IgD-negative memory B cell (primary cell): ENCODE measurements at regions not wholly inside any gene's neighbourhood (a gene's known extent, or its start where the extent isn't known, plus 50 kb on each side); places are given as distances from the start of the nearest gene placed in this dataset.
"Not testable (repeated sequence)": the region's sequence is repeated elsewhere in the genome, so short reads cannot be mapped to it uniquely, and the experiment has no call there.

Experiments used
- H3K27ac Mint-ChIP-seq, 3 donors: one replicate each; pipeline ENCODE4 v1.8.0; 2020 to 2022; ENCODE audit warnings: mild to moderate bottlenecking in 3 of 3, mixed read lengths in 3 of 3, moderate library complexity in 1 of 3
- H3K27me3 Mint-ChIP-seq: one replicate; pipeline ENCODE4 v1.8.0; 2021; ENCODE audit warnings: mixed read lengths
- H3K36me3 Mint-ChIP-seq: one replicate; pipeline ENCODE4 v1.8.0; 2020; ENCODE audit warnings: mild to moderate bottlenecking, mixed read lengths
- H3K4me1 Mint-ChIP-seq, 3 donors: one replicate each; pipeline ENCODE4 v1.8.0; 2020 to 2022; ENCODE audit warnings: mixed read lengths in 3 of 3, mild to moderate bottlenecking in 1 of 3
- H3K4me3 Mint-ChIP-seq, 4 donors: one replicate each; pipeline ENCODE4 v1.8.0; 2020 to 2022; ENCODE audit warnings: mild to moderate bottlenecking in 4 of 4, mixed read lengths in 4 of 4, moderate library complexity in 3 of 4
- H3K9me3 Mint-ChIP-seq, 3 donors: one replicate each; pipeline ENCODE4 v1.8.0; 2020 to 2021; ENCODE audit warnings: mixed read lengths in 3 of 3, mild to moderate bottlenecking in 1 of 3

DNA sequence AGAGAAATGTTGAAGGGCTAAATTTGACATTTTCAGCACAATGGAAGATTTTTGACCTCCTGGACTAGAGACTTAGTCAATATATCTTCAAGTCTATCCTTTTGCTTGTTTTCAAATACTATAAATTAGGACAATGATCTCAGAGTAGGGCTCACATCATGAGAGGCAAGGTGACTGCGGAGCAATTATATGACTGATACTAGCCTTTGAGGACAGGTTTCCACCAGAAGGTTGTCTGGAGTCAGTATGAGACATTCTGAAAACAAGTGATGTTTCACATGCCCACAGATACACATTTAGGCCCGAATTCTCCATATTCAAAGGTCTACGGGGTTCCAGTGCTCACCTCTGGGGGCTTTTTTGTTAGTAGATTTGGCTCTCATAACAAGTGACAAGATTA is 142.3 kb upstream of the SAMSN1 start:
- peak overlapping the region in 2 of 4 donors; percentile 17 to 63 for H3K4me3 Mint-ChIP-seq
- peak overlapping the region; percentile 25 to 94 (median 80) for H3K27ac Mint-ChIP-seq

DNA sequence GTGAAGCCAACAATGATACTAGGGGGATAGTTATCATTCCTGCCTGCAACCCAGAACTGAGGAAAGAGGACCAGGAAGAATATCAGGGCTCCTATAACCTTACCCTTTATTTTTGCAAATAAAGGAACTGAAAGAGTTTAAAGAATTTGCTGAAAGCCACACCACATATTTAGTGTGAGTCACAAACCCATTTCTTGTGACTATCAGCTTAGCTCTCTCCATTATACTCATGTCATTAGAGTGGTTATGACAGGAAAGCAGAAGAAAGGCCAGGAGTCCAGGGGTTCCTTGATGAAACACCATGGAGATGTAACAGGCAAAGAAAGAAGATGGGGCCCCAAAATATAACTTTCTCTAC is 141.1 kb upstream of the SAMSN1 start:
- no peaks in the 10 kb centered on the region for H3K27me3 Mint-ChIP-seq
- H3K4me1 Mint-ChIP-seq = peaks cover 48 to 56% (median 54%) of the 10 kb centered on the region in 3 donors
- peaks cover 0 to 2% (median 0%) of the 10 kb centered on the region in 3 donors for H3K9me3 Mint-ChIP-seq
- peaks cover 2% of the 10 kb centered on the region for H3K36me3 Mint-ChIP-seq
- H3K27ac Mint-ChIP-seq = peak overlapping the region; percentile 80 to 97 (median 94)
- H3K4me3 Mint-ChIP-seq = peak overlapping the region in 3 of 4 donors; percentile 50 to 80 (median 77)

More for the DNA sequence above, 142.3 kb upstream of the SAMSN1 start:
- Mint-ChIP-seq H3K9me3 (peaks cover 0 to 2% (median 0%) of the 10 kb centered on the region in 3 donors), H3K4me1 (peaks cover 43 to 51% (median 49%) of the 10 kb centered on the region in 3 donors), H3K27me3 (no peaks in the 10 kb centered on the region), H3K36me3 (peaks cover 2% of the 10 kb centered on the region)

DNA sequence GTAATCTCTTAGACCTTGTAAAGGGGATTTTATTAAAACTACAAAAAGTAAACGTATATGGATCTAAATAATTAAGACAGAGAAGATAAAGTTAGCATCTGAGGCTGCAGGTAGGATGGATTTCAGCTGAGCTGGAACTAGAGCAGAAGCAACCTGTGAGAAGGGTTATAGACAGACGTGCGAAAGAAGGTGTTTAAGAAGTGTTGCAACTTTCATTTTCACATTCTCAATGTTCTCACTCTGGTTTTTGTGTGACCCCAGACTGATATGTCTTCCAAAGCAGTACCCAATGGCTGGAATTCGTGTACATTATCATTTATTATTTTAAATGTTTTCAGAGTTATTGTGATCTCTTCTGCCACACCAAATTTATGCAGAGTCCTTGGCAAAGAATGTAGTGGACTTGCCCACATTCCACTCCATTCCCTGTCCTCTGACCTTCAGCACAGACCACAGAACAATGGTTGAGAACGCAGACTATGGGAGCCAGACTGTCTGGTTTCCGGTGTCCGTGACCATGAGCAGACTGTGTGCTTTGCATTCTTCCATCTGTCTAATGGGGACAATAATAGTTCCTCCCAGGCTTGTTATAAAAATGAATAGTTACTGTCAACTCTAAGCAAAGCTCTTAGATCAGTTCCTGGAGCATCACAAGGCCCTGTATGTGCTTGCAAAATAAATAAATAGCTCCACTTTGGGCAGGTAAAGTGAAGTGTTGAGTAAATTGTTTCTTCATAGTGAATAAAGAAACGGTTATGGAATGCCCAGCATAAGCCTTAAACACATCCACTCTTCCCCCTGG is 140.6 kb upstream of the SAMSN1 start:
- H3K36me3 Mint-ChIP-seq = peaks cover 2% of the 10 kb centered on the region
- peaks cover 0 to 2% (median 0%) of the 10 kb centered on the region in 3 donors for H3K9me3 Mint-ChIP-seq
- peak overlapping the region; percentile 50 to 80 (median 65) for H3K4me3 Mint-ChIP-seq
- H3K27ac Mint-ChIP-seq = peak overlapping the region; percentile 80 to 97 (median 94)
- H3K4me1 Mint-ChIP-seq = peaks cover 48 to 53% (median 52%) of the 10 kb centered on the region in 3 donors
- H3K27me3 Mint-ChIP-seq = no peaks in the 10 kb centered on the region

DNA sequence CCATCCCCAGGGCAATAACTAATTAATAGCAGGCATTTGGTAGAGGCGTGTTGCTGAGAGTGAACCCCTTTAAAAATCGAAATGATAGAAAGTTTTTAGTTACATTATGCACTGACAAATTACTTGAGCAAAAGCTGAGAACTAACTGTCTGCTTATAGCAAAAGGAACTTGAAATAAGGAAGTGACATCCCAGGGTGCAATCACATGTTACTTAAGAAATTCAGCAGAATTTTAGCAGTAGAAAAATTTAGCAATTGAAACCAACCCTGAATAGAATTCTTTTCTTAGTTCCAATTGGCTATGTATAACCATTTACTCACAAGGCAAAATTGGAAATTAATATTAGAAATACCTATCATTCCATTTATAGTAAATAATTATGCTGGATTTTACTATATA is 139.5 kb upstream of the SAMSN1 start:
- H3K27ac Mint-ChIP-seq = peak overlapping the region; percentile 79 to 97 (median 94)
- peaks cover 2% of the 10 kb centered on the region for H3K36me3 Mint-ChIP-seq
- H3K4me3 Mint-ChIP-seq = peak overlapping the region in 3 of 4 donors; percentile 29 to 80 (median 56)
- H3K9me3 Mint-ChIP-seq = peaks cover 0 to 2% (median 0%) of the 10 kb centered on the region in 3 donors
- H3K27me3 Mint-ChIP-seq = no peaks in the 10 kb centered on the region
- peaks cover 47 to 57% (median 53%) of the 10 kb centered on the region in 3 donors for H3K4me1 Mint-ChIP-seq

DNA sequence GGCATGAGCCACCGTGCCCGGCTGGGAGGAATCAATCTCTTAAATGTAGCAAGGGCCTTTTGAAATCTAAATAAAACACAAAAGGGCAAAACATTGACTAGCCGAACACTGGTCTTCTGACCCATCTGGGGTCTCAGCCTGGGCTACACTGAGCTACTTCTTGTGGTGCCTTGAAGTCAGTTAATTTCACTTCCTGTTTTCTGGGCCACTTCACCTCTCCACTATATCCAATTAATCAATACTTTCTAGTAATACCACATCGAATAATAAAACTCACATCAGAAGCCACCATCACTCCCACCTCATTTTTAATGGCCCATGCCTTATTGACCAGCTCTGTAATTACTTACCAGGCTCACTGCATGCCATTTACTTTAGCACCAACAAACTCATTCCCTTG is 138.0 kb upstream of the SAMSN1 start:
- peaks cover 0 to 2% (median 0%) of the 10 kb centered on the region in 3 donors for H3K9me3 Mint-ChIP-seq
- H3K4me1 Mint-ChIP-seq = peaks cover 59 to 68% (median 67%) of the 10 kb centered on the region in 3 donors
- peak overlapping the region; percentile 41 to 87 (median 58) for H3K4me3 Mint-ChIP-seq
- peaks cover 2% of the 10 kb centered on the region for H3K36me3 Mint-ChIP-seq
- no peaks in the 10 kb centered on the region for H3K27me3 Mint-ChIP-seq
- H3K27ac Mint-ChIP-seq = peak overlapping the region; percentile 61 to 87 (median 76)

DNA sequence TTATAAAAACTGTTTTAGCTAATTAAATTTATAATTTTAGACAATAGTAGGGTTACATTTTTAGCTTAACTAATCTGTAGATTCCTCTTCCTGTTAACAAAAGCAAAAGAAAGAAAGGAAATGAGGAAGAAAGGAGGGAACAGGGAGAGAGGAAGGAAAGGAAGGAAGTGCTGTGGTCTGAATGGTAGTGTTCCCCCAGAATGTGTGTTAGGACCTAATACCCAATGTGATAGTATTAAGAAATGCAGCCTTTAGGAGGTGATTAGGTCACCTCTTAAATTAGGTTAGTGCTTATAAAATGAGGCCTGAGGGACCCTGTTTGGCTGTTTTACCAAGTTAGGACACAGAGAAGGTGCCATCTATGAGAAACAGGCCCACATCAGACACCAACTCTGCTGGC is 136.9 kb upstream of the SAMSN1 start:
- H3K4me1 Mint-ChIP-seq = peaks cover 60 to 69% (median 65%) of the 10 kb centered on the region in 3 donors
- peak overlapping the region; percentile 24 to 61 (median 24) for H3K27ac Mint-ChIP-seq
- H3K9me3 Mint-ChIP-seq = peaks cover 0 to 3% (median 2%) of the 10 kb centered on the region in 3 donors
- peak overlapping the region in 2 of 4 donors; percentile 65 to 92 for H3K4me3 Mint-ChIP-seq
- H3K27me3 Mint-ChIP-seq = no peaks in the 10 kb centered on the region
- peaks cover 2% of the 10 kb centered on the region for H3K36me3 Mint-ChIP-seq

DNA sequence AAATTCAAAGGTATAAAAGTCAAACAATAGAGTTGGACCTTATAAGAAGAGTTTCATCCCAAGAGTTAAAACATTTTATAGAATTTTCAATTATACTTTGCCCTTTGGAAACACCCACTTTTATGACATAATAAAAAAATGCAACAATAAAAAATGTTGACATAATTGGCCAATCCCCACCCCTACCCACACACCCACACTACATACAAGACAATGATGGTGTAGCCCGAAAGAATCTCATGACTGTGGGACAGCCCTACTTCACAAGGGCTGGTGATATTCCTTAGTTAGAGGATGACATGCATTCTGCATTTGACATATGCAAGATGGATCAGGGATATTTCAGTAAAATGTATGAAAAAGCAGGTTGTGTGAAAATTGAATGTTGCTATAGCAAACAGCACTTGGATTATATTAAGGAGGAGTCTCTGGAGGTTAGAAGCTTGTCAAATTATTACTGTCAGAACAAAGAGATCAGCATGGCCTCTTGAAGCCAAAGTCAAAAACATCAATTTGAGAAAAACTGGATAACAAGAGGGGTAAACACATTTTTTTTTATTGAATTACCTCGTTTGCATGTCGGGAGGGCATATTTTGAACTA is 133.0 kb upstream of the SAMSN1 start:
- H3K36me3 Mint-ChIP-seq = peaks cover under 1% of the 10 kb centered on the region
- peaks cover 57 to 68% (median 58%) of the 10 kb centered on the region in 3 donors for H3K4me1 Mint-ChIP-seq
- no peaks in the 10 kb centered on the region for H3K27me3 Mint-ChIP-seq
- H3K27ac Mint-ChIP-seq = peak overlapping the region in 1 of 3 donors; percentile 64
- peak overlapping the region in 3 of 4 donors; percentile 21 to 81 (median 79) for H3K4me3 Mint-ChIP-seq
- peaks cover 2 to 3% (median 3%) of the 10 kb centered on the region in 3 donors for H3K9me3 Mint-ChIP-seq

DNA sequence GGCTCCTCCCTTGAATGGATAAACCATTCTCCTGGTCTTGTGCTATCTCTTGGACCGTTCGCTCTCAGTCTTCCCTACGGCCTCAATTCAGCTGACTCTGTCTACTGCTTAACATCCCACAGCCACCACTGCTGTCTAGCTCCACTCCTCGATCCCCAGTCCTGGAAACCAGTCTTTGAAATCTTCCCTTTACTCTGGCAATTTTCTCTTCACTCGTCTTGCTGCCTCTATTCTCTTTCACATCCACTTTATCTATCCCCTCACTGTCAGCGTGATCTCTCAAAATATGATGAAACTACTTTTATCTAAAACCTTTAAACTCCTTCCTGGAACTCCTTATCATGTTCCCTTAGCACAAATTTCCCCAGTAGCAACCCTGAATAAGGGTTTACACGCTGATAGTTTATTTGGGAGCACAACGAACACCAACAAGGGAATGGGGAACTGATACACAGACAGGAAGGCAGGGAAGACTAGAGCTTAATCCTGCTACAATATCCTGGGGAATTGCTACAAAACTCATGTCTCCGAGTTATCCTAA is 131.6 kb upstream of the SAMSN1 start:
- peak overlapping the region; percentile 79 to 98 (median 86) for H3K27ac Mint-ChIP-seq
- H3K36me3 Mint-ChIP-seq = no peaks in the 10 kb centered on the region
- peaks cover 3% of the 10 kb centered on the region in 3 donors for H3K9me3 Mint-ChIP-seq
- H3K27me3 Mint-ChIP-seq = no peaks in the 10 kb centered on the region
- peak overlapping the region; percentile 5 to 77 (median 49) for H3K4me3 Mint-ChIP-seq
- peaks cover 50 to 62% (median 60%) of the 10 kb centered on the region in 3 donors for H3K4me1 Mint-ChIP-seq

DNA sequence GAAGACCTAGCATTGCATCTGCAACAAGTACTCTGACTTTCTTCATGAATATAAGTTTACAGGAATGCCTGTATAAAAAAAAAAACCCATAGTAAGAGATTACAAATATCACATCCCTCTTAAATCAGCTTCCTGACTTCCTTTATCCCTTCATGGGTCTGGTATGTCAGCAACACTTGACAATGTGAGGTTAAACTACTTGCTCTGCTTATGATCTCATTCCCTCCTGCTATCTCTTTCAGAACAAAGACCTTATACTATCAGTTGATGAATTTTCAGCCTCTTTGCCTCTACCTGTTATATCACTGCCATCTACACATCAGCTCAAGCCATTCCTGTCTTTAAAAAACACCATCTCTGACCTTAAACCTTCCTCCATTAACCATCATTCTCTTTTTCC is 130.9 kb upstream of the SAMSN1 start:
- Mint-ChIP-seq H3K36me3 (no peaks in the 10 kb centered on the region), H3K9me3 (peaks cover 3% of the 10 kb centered on the region in 3 donors), H3K4me3 (peak overlapping the region in 3 of 4 donors; percentile 14 to 76 (median 63)), H3K4me1 (peaks cover 54 to 63% (median 63%) of the 10 kb centered on the region in 3 donors), H3K27me3 (no peaks in the 10 kb centered on the region), H3K27ac (peak overlapping the region; percentile 63 to 98 (median 86))

DNA sequence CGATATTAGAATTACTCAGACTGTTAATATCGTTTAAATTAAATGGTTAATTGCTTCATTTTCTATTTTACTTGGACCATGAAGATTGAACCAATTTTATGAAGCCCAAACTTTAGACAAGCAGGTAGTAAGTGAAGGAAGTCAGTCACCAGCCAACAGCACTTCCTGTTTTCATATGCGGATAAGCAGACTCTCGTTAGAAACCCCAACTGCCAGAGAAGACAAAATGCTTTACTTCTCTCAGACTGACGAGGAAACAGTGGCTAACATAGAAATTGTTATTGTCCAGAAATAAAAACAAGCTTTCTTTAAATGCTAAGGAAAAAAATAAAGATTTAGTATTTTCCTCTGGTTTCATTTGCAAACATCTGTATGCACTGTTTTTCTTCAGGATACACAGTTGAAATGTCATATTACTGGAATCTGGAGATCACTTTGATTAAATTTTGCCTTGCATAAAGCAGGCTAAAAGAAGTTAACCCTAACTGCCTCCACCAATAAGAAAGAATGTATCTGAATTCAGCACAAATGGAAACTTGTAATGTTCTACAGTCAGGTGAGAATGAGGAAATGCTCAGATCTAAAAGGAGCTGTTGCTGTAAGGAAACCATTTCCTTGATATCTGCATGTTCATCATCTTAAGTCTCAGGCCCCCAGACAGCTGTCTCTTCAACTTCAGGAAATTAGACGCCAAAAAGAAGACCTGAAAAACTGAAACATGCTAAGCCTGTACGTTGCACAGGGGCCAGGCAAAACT is 129.8 kb upstream of the SAMSN1 start:
- Mint-ChIP-seq H3K9me3 (peaks cover 3% of the 10 kb centered on the region in 3 donors), H3K36me3 (no peaks in the 10 kb centered on the region), H3K4me3 (peak overlapping the region; percentile 14 to 76 (median 49)), H3K4me1 (peaks cover 52 to 63% (median 58%) of the 10 kb centered on the region in 3 donors), H3K27me3 (no peaks in the 10 kb centered on the region), H3K27ac (peak overlapping the region; percentile 63 to 98 (median 86))

DNA sequence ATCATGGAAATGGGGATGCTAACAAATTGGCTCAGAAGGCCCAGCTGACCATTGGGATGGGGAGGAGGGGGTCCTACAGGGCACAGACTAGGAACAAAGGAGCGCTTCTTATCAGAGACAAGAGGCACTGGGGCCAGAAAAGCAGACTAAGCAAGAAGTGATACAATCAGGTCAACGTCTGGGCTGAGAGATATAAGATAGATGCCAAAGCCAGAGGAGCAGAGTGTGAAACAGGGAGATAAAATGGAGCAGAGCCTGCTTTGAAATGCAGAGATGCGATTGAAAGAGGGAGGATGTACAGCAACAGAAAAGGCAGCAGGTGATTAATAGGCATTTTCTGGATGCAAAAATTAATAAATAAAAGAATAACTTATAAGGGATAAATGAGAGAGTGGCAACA is 127.5 kb upstream of the SAMSN1 start:
- Mint-ChIP-seq H3K36me3 (no peaks in the 10 kb centered on the region), H3K9me3 (peaks cover 3 to 4% (median 3%) of the 10 kb centered on the region in 3 donors), H3K27me3 (no peaks in the 10 kb centered on the region), H3K27ac (peak overlapping the region in 1 of 3 donors; percentile 81), H3K4me1 (peaks cover 37 to 44% (median 41%) of the 10 kb centered on the region in 3 donors), H3K4me3 (peak overlapping the region in 1 of 4 donors; percentile 49)

DNA sequence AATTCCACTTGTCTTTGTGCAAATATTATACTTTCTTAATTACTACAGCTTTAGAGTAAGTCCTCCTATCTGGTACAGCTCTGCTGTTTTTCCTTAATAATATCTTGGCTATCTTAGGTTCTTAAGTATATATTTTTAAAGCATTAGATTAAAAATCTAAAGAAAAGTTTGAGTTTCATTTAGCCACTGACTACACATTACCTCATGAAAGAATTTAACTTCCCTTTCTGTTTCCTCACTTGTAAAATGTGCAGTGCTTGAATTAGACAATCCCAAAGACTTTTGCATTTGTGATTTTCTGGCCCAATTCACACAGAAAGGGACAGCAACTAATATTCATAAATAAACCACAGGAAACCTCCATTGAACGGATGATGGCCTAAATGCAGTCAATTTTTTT is 126.4 kb upstream of the SAMSN1 start:
- peaks cover 28 to 34% (median 32%) of the 10 kb centered on the region in 3 donors for H3K4me1 Mint-ChIP-seq
- peaks cover 2 to 4% (median 3%) of the 10 kb centered on the region in 3 donors for H3K9me3 Mint-ChIP-seq
- no peaks in the 10 kb centered on the region for H3K27me3 Mint-ChIP-seq
- no peak overlapping the region for H3K4me3 Mint-ChIP-seq
- H3K36me3 Mint-ChIP-seq = no peaks in the 10 kb centered on the region
- H3K27ac Mint-ChIP-seq = no peak overlapping the region

DNA sequence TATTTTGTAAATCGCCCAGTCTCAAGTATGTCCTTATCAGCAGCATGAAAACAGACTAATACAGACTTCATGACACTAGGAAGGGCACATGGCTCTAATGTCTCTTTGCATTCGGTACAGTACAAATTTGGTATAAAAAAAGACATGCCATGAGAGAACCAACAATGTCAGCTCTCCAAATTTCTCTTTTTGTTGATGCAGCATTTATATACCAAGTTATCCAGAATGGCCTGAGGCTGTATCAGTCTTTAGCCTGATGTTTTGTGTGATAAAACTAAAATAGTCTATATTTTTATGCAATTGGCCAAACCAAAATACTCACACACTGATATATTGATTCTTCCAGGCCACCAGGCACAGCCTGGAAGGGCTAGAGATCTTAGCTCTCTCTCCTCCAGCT is 124.3 kb upstream of the SAMSN1 start:
- Mint-ChIP-seq H3K27me3 (no peaks in the 10 kb centered on the region), H3K9me3 (peaks cover 0 to 4% (median 2%) of the 10 kb centered on the region in 3 donors), H3K4me3 (peak overlapping the region in 1 of 4 donors; percentile 7), H3K4me1 (peaks cover 8 to 14% (median 13%) of the 10 kb centered on the region in 3 donors), H3K27ac (no peak overlapping the region), H3K36me3 (no peaks in the 10 kb centered on the region)

DNA sequence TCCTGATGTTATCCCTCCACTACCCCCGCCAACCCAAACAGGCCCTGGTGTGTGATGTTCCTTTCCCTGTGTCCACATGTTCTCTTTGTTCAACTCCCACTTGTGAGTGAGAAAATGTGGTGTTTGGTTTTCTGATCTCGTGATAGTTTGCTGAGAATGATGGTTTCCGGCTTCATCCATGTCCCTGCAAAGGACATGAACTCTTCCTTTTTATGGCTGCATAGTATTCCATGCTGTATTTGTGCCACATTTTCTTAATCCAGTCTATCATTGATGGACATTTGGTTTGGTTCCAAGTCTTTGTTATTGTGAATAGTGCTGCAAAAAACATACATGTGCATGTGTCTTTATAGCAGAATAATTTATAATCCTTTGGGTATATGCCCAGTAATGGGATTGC is 123.0 kb upstream of the SAMSN1 start:
- H3K36me3 Mint-ChIP-seq, H3K9me3 Mint-ChIP-seq, H3K27me3 Mint-ChIP-seq, H3K27ac Mint-ChIP-seq, H3K4me3 Mint-ChIP-seq: not testable (repeated sequence)
- peaks cover 8 to 14% (median 8%) of the 10 kb centered on the region in 3 donors for H3K4me1 Mint-ChIP-seq
